Bronchial epithelial cell (primary cell): ENCODE measurements at regions not wholly inside any gene's neighbourhood (a gene's known extent, or its start where the extent isn't known, plus 50 kb on each side); places are given as distances from the start of the nearest gene placed in this dataset.

Source experiments
- DNase-seq: peaks from one replicate; pipeline ENCODE4 v3.0.0-alpha.2; 2010; ENCODE audit warnings: low read depth
- FAIRE-seq: peaks from 2 replicates; lab custom pipeline; 2011; peaks lifted over from hg19 to GRCh38; lab: Jason Lieb, UNC
- H3K27me3 ChIP-seq: 2 replicates; pipeline ENCODE4 v1.5.1; 2011; ENCODE audit warnings: low read length; ENCODE audit not compliant: control insufficient read depth, insufficient read depth
- H3K36me3 ChIP-seq: 2 replicates; pipeline ENCODE4 v1.5.1; 2011; ENCODE audit warnings: low read length; ENCODE audit not compliant: control insufficient read depth, insufficient read depth
- H3K4me3 ChIP-seq: 2 replicates; pipeline ENCODE4 v1.5.1; 2011; ENCODE audit warnings: mild to moderate bottlenecking, low read depth, low read length, control low read depth
- CTCF ChIP-seq: IDR thresholded peaks from 2 replicates; pipeline ENCODE4 v1.5.1; 2011; ENCODE audit warnings: mild to moderate bottlenecking, moderate library complexity, low read length, control low read depth, inconsistent platforms; ENCODE audit not compliant: insufficient read depth, severe bottlenecking

GRCh38 chr5:8150791-8151190 is 281.8 kb downstream of the MTRR start:
- Histone ChIP-seq H3K4me3 (no peak overlapping the region), H3K27me3 (no peaks in the 10 kb centered on the region), H3K36me3 (no peaks in the 10 kb centered on the region)
- DNase-seq, result no peak
- no peak for FAIRE-seq
- no peak for TF ChIP-seq CTCF

GRCh38 chr5:8156706-8157105 is 287.8 kb downstream of the MTRR start:
- DNase-seq (no peak), FAIRE-seq (no peak)
- Histone ChIP-seq H3K4me3 (no peak overlapping the region), H3K27me3 (no peaks in the 10 kb centered on the region), H3K36me3 (no peaks in the 10 kb centered on the region)
- no peak for TF ChIP-seq CTCF

- Histone ChIP-seq H3K4me3 (no peak overlapping the region), H3K36me3 (no peaks in the 10 kb centered on the region), H3K27me3 (no peaks in the 10 kb centered on the region)
- no peak for TF ChIP-seq CTCF
- FAIRE-seq, result no peak
- no peak for DNase-seq
Observed at GRCh38 chr5:8157320-8157822, 288.4 kb downstream of the MTRR start.

GRCh38 chr5:8176101-8176693 is 307.2 kb downstream of the MTRR start:
- no peak for TF ChIP-seq CTCF
- no peaks in the 10 kb centered on the region for H3K27me3 ChIP-seq
- H3K4me3 ChIP-seq, result no peak overlapping the region
- DNase-seq (no peak), FAIRE-seq (no peak)
- no peaks in the 10 kb centered on the region for H3K36me3 ChIP-seq

GRCh38 chr5:8184455-8185063 is 315.6 kb downstream of the MTRR start:
- DNase-seq (peak; percentile 12), FAIRE-seq (no peak)
- Histone ChIP-seq H3K36me3 (no peaks in the 10 kb centered on the region), H3K4me3 (no peak overlapping the region), H3K27me3 (no peaks in the 10 kb centered on the region)
- peak; percentile 62 for TF ChIP-seq CTCF
